HL-60/S4 treated with retinoic acid at 250 ng/mL for 4 days and 3 days (cell line): ENCODE measurements at regions not wholly inside any gene's neighbourhood (a gene's known extent, or its start where the extent isn't known, plus 50 kb on each side); places are given as distances from the start of the nearest gene placed in this dataset.

ENCODE experiments used
- in situ Hi-C: fragments of 300-500 bp; cut with MboI; formaldehyde crosslinking; loops from 2 replicates; pipeline ENCODE4 v1.7.0; 2022; ENCODE audit warnings: low sequenced_read_pairs

GRCh38 chr11:116601814-116602636 lies 170.8 kb downstream of the BUD13 start:
- in situ Hi-C loops = no loop called here

GRCh38 chr11:116600930-116601329 lies 171.9 kb downstream of the BUD13 start:
- in situ Hi-C loops = no loop called here

- in situ Hi-C loops = no loop called here
Observed at GRCh38 chr11:116598556-116598955, 174.2 kb downstream of the BUD13 start.

DNA sequence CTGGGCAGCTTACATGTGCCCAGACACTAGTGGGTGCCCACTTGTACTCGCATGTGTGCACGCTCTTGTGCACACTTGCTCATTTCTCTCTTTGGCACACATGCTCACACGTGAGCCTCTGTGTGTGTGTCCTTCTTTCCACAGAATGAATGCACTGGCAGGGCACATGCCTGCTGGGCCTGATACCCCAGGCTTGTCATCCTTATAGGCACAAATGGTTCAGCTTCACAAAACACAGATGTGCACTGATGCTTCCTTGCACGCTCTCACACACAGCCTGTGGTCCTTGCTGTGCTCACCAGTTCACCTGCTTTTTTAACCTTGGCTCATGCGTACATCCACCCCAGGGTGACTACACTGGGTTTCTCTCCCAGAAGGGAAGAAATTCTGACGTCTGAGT lies 174.8 kb downstream of the BUD13 start:
- in situ Hi-C loops = no loop called here

DNA sequence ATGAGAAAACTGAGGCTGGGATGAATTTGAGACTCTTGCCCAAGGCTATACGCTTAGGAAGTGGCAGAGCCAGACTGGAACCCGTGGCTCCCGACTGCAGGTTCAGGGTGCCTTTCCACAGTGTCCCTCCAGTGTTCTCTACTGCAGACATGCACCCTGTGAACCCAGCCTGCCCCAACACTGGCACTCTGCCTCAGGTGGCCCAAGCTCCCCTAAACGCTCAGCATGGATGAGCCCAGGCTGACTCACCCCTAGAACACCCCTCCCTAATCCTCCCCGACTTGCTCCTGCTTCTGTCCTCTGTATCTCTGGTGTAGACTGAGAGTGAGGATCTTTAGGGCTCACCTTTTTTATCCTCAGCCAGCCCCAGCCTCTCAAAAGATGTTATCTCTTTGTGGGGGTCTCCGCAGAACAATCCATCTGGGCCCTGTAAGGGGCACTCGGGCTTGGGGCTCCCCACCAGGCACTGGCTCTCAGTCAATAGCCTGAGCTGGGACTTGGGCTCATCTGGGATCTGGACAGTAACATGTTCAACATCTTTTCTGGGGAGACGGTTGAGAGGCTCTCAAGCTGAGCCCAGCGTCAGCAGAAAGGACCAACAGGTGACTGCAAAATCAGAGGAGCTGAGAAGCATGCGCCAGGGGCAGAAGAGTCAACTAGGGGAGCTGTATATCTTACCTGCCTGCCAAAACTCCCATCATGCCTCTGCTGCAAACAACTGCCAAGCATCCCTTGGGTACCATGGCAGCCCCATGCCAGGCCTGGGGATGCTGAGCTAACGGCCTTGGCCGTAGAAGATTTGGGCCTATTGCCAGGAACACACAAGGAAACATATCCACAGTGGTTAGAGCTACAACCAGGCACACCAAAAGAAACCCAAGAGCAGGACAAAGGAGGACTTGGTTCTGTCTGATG lies 176.2 kb downstream of the BUD13 start:
- in situ Hi-C loops = no loop called here

GRCh38 chr11:116595305-116595880 lies 177.4 kb downstream of the BUD13 start:
- in situ Hi-C loops = no loop called here

- in situ Hi-C loops = no loop called here
Observed at GRCh38 chr11:116590844-116591570, 181.8 kb downstream of the BUD13 start.

- in situ Hi-C loops = no loop called here
Observed at GRCh38 chr11:116589402-116589801, 183.4 kb downstream of the BUD13 start.

GRCh38 chr11:116586392-116586791 lies 186.4 kb downstream of the BUD13 start:
- in situ Hi-C loops = no loop called here

DNA sequence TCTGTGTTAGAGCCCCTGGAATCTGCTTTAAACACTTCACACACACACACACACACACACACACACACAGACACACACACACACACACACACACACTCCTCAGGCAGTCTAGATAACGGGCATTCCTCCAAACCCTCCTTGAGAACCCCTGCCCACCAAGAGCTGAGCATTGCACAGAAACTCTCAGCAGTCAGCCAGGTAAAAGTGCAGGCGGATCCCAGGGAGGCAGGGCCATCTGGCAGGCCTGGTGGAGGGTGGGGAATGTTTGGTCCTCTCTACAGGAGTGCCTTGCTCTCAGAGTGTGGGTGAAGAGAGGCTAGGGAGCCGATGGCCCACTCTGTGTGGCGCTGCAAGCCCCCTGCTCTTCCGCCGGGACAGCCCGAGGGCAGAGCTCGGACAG lies 190.2 kb downstream of the BUD13 start:
- in situ Hi-C loops = no loop called here

DNA sequence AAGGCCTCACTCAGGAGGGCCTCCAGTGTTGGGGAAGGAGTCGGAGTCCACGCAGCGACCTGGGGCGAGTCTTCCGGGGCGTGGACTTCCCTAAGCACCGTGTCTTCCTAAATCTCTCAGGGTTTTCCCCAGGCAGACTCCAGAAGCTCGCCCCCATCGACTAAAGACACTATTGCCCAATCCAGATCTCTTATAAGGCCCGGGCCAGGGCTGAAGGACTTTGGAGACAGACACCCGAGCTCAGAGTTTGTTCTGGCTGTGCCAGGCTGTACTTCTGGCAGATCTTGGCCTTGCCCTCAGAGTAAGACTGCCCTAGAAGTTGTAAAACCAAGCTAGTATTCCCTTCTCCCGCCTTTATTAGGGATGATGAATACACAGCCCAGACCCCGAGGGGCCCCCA lies 191.4 kb downstream of the BUD13 start:
- in situ Hi-C loops = no loop called here

DNA sequence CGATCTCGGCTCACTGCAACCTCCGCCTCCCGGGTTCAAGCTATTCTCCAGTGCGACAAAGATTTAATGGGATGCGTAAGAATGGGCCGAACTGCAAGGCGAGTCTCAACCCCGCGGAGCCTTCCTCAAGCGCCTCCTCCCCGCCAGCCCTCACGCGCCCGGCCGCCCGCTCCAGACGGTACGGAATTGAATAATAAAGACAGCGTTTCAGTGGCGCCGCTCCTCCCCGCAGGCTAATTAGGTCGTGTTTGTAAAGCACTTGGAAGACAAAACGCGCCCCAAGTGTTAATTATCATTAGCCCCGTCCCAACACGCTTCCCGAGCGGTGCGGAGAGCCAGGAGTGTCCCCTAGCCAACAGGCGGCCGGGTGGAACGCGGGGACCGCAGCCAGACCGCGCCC lies 192.0 kb downstream of the BUD13 start:
- in situ Hi-C loops = no loop called here

GRCh38 chr11:116579857-116580727 lies 192.7 kb downstream of the BUD13 start:
- in situ Hi-C loops = no loop called here

DNA sequence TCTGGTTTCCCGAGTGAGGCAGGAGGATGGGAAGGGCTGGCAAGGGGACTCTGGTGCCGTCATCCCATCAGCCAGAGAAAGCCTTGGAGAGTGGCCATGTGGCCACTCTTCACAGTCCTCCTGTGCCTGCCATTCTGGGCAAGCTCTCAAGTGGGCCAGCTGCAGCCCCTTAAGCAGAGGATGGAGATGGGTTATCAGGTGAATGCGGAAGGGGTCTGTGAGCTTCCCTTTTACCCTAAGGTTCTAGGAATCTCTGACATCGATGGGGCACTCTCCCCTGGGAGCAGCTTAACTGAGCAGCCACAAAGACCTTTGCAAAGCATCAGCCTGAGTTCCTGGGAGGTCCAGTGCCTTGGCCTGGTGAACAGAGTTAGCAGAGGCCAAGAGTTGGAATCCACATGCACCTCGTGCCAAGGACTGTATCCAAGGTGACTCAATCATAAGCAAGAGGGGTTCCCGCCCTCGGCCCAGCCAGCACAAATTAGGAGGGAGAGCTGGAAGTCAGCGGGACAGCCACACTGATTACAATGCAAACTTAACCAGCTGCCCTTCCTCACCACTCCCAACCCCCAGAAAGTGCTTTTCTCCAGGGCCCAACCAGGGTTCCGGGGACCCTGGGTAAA lies 193.6 kb downstream of the BUD13 start:
- in situ Hi-C loops = no loop called here

DNA sequence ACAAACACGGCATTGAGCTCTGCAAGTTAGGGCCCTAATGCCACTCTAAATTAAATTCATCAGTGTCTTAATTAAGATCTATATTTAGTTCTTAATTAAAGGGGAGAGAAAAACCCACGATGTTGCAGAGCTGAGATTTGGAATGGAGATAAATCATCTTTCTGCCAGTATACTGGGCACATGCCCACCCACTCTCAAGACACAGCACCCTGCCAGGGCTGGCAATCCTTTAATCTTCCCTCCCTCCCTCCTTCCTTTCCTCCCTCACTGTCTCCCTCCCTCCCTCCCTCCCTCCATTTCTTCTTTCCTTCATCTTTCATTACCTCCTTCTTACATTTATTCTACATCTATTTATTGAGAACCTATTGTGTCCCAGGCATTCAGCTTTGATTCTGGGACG lies 194.8 kb downstream of the BUD13 start:
- in situ Hi-C loops = no loop called here

GRCh38 chr11:116577273-116577672 lies 195.5 kb downstream of the BUD13 start:
- in situ Hi-C loops = no loop called here

GRCh38 chr11:116576526-116576925 lies 196.3 kb downstream of the BUD13 start:
- in situ Hi-C loops = no loop called here

DNA sequence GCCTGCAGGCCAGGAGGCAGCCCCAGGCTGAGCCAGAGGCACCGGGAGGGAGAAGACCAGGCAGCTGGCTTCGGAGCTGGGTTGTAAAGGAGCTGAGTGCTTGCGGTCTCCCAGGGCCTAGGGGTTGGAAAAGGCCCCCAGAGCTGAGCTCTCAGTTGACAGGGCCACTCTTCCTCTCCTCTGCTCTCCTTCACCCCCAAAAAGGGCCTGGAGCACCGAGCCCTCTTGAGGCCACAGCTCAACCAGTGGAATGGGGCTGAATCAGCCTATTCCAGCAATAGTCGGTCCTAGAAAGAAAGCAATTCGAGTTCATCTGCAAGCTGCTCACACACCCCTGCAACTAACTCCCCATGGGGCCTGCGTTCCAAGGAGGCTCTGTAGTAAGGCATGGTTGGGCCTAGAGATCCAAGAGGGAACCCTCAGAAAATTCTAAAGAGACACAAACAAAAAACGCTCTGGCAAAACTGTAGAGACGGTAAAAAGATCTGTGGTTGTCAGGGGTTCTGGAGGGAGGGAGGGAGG lies 205.0 kb downstream of the BUD13 start:
- in situ Hi-C loops = no loop called here

- in situ Hi-C loops = no loop called here
Observed at GRCh38 chr11:116563712-116564047, 209.1 kb downstream of the BUD13 start.
